ENCODE measurements at regions not wholly inside any gene's neighbourhood (a gene's known extent, or its start where the extent isn't known, plus 50 kb on each side); places are given as distances from the start of the nearest gene placed in this dataset.
"Not testable (repeated sequence)": the region's sequence is repeated elsewhere in the genome, so short reads cannot be mapped to it uniquely, and the experiment has no call there.

DNA sequence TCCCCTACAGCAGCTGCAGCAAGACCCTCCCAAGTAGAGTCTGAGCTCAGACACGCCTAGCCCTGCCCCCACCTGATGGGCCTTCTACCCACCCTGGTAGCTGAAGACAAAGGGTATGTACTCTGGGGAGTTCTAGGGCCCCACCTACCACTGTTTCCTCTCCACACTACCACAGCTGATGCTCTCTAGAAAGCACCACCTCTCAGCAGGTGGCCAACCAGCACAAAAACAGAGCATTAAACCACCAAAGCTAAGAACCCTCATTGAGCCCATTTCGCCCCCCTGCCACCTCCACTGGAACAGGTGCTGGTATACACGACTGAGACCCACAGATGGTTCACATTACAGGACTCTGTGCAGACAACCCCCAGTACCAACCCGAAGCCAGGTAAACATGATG, 258.9 kb downstream of the SETD4 start:
- DNase-seq (ENCODE audit: low read depth): no peak

GRCh38 chr21:35800796-35801385, 259.4 kb downstream of the SETD4 start:
- DNase-seq (ENCODE audit: low read depth): not testable (repeated sequence)

DNA sequence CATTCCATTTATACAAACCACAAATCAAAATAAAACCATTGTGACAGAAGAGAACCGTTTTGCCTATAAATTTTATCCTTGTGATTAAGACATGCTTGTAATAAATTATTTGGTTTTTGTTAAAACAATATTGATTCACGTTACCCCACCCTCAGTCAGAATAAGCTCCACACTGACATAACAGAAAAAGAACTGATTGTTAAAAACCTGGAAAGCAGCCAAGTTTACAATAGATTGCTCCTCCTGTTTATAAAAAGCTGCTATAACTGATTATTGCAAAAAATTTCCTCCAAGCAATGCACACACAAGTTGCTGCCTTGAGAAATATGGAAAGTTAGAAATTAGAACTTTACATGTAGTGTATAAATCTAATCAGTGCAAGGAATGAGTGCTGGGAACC, 263.5 kb downstream of the SETD4 start:
- DNase-seq (ENCODE audit: low read depth): no peak

DNA sequence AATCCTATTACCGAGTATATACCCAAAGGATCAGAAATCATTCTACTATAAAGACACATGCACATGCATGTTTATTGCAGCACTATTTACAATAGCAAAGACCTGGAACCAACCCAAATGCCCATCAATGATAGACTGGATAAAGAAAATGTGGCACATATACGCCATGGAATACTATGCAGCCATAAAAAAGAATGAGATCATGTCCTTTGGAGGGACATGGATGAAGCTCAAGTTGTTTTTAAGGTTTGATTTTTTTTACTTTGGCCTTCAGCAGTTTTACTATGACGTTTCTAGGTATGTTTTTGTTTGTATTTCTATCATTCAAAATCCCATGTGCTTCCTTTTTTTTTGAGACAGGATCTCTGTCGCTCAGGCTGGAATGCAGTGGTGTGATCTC, 265.8 kb downstream of the SETD4 start:
- DNase-seq (ENCODE audit: low read depth): not testable (repeated sequence)

- DNase-seq (ENCODE audit: low read depth): no peak
Observed at GRCh38 chr21:35792569-35793305, 267.6 kb downstream of the SETD4 start.

DNA sequence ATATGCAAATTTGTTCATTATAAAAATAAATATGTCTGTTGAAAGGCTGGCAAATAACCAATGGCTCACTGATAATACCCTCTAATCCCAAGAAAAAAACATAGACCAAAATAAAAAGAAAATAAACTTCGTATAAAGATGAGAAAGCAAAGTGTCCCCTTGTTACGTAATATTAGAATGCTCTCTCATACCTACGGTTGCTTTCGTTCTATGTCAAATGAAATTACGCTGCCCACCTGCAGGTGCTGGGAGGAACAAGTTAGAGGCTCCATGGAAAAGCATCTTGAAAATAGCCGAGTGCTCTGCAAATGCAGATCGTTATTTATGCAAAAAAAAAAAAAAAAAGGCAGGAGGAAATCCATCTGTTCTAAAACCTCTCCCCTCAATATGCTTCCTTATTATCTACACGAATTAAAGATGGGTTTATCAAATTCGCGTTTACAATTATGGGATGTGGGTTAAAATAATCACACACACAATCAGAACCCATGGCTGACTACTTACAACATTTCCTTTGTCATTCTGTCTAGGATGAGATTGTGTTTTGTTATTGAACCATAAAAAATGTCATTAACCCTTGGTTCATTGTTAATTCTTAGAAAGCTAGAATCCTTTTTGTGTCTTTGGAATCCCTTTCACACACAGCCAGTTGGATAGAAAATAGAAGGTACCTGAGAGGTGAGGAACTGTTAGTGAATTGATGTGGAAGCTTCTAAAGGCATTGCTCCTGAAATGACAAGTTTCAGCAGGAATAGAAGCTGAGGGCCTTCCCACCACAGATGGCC, 268.6 kb downstream of the SETD4 start:
- no peak for DNase-seq (ENCODE audit: low read depth)

DNA sequence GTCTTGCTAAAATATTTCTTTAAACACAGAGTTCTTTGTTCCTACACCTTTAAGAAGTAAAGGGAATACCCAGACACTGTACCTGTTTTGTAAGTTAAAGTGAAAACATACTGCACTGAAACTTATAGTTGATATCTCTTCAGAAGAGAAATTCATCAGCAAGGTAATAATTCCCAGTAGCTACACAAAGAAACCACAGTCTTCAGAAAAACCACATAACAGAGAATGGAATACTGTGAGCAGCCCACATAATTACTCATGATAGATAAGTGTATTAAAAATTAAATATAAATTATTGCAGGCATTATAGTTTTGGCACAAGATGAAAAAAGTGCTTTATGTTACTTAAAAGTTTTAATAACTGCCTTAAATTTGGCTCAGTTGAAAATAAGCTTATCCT, 276.6 kb downstream of the SETD4 start:
- no peak for DNase-seq (ENCODE audit: low read depth)

DNA sequence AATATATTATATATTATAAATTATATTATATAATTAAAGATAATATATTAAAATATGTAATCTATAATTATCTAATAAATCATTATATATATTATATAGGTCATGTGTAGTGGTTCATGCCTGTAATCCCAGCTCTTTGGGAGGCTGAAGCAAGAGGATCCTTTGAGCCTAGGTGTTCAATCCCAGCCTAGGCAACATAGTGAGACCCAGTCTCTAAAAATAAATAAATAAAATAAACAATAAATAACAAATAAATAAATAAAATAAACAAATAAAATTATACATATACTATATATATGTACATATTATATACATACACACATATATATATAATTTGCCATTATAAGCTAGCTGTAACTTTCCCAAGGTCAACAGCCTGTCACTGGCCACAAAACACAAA, 277.7 kb downstream of the SETD4 start:
- DNase-seq (ENCODE audit: low read depth): no peak

DNA sequence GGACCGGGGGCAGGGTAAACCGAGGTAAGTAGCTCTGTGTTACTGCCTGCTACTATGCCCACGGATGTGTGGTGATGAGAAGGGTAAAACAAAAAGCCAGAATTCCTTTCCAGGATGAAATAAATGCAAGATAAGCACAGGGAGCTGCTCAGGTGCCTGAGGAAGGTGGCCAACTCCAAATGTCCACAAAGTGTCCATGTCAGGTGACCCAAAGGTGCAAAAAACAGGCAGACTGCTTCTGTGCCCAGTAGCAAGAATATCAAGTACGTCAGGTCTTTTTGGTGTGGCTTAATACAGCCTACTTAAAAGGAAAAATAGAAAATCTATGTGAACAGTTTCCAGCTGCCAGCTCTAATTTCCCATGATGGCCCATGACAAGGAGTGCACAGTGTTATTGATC, 279.3 kb downstream of the SETD4 start:
- no peak for DNase-seq (ENCODE audit: low read depth)

DNA sequence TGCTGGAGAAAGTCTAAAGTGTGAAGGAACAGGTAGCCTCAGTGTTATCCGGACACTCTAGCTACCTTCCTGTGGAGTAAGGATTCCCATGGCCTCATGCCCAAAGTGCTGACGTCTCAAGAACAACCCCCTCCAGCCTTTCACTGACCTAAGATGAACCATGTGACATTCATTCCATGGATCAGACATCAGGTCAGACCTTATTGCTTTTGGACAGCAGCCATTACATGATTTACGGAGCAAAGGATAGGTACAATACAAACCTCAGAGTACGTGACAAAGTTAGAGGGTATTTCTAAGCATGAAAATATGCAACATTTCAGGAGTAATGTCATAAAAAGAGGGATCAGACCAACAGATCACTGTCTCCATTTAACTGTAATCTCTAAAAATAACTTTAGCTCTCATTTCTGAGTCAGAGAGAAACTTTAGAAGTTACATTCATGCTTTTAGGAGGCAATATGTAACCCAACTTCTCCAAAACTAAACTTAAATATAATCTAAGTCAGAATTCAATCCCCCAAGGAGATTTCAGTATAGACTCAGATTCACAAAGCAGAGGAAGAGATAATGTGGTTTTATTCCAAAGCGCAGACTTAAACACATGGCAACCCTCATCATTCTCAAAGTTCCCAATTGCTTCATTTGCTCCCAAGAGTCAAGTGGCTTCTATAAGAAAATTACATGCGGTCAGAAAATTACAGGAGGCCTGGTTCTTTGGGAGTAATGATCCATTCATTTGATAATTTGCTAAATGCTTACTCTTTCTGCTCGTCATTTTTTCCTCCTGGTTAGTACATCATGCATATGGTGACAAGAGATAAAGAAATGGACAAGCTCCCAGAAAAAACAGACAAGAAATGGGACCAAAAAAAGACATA, 280.4 kb downstream of the SETD4 start:
- DNase-seq (ENCODE audit: low read depth): no peak

- DNase-seq (ENCODE audit: low read depth): no peak
Observed at GRCh38 chr21:35779167-35779566, 281.2 kb downstream of the SETD4 start.

- no peak for DNase-seq (ENCODE audit: low read depth)
Observed at GRCh38 chr21:35777081-35777480, 283.2 kb downstream of the SETD4 start.

DNA sequence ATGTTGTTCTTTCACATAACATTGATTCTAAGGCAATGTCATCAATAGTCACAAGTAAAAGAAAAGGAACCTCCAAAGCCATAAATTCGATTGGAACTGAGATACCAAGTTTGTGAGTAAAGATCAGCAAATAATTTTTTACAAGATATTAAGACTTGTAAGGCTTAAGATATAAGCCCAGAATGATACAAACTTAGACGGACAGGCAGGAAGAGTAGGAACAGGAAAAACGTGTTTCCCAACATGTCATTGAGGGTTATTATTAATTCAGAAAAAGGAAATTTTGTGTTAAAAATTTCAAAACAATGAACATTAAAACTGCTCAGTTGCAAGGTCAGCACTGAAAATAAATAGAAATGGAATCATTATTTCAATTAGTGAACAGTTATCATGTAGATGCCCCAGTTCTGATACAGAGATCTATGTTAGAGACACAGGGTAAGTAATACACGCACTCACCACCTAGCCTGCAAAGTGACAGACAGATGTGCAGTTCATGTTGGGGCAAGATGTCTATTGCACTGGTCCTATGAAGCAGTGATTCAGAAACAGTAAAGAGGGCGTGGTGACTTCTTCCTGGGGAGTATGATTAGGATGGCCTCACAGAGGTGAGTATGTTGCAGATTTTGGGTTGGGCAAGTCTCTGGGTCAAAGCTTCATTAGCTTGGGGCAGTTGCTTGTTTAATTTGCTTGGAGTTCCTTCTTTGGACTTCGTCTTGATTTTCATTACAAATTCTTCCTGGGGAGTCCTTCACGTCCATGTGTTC, 284.4 kb downstream of the SETD4 start:
- no peak for DNase-seq (ENCODE audit: low read depth)

DNA sequence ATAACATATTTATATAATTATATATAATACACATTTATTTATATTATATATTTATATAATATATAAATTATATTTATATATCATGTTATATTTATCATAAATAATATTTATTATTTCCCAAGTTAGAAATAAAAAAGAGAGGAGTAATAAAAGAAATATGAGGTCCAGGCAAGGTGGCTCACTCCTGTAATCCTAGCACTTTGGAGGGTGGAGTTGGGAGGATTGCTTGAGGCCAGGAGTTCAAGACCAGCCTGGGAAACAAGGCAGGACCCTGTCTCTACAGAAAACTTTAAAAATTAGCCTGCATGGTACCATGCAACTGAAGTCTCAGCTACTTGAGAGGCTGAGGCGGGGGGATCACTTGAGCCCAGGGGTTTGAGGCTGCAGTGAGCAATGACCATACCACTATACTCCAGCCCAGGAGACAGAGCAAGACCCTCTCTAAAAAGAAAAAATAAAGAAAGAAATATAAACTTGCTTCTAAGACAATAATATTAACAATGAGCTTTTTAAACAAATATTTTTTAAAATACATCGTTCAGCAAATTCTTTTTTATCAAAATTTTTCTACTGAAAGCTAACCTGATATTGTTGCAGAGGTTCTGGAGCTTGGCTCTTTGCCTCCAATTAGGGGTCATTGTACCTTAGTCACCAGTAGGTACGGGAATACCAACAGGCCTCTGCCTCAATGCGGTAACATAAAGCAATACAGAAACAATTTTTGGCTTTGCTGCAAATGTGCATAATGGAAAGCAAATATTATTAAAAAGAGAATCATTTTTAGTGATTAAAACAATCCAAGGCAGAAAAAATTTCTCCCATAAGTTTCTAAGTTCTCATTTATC, 290.0 kb downstream of the SETD4 start:
- DNase-seq (ENCODE audit: low read depth): no peak

DNA sequence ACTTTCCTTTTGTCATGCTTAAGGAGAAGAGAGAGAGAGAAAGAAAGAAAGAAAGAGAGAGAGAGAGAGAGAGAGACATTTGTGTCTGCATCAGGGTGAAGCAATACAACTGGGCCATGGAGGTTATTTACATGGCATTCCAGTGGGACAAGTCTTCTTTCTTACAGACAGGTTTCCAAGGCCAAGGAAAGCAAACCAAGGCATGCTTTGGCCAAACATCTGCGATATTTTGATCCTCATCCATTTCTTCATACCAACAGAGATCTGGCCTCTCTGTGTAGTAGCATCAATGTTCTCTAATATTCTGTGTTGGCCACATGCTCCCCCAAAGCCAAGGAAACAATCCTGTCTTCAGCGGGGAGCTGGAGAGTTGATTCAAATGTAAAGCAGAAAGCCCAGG, 292.1 kb downstream of the SETD4 start:
- no peak for DNase-seq (ENCODE audit: low read depth)

DNA sequence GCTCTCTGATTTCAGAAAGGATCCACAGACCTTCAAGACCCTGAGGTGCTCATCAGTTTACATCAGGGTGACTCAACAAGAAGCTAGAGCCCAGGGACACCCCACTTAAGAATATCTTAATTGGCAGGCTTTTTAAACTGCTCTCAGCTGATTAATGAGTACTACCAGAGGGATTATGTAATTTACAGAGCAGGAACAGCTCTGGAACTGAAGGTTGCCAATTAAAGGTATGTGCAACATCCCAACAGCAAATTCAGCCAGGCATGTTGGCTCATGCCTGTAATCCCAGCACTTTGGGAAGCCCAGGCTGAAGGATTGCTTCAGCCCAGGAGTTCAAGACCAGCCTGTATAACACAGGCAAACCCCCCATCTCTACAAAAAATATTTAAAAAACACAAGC, 295.7 kb downstream of the SETD4 start:
- DNase-seq (ENCODE audit: low read depth): no peak

DNA sequence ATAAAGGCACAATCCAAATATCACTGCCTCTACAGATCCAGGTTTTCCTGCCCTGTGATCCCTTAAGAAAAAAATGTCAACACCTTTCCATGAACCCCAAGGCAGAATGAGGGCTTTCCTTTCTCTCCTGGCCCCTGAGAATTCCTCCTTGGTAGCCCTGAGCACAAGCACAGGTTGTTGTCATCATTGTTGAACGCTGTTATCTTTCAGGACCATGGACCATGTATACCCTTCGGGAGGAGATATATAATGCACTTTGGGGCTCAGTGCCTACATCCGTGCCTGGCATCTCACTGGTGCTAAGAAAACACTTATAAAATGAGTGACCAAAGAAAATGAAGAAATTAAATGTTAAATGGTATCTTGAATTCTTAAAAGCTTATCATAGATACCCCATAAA, 296.2 kb downstream of the SETD4 start:
- DNase-seq (ENCODE audit: low read depth): no peak

GRCh38 chr21:35754583-35754982, 305.7 kb downstream of the SETD4 start:
- no peak for DNase-seq (ENCODE audit: low read depth)

- no peak for DNase-seq (ENCODE audit: low read depth)
Observed at GRCh38 chr21:35753308-35753707, 307.0 kb downstream of the SETD4 start.

DNA sequence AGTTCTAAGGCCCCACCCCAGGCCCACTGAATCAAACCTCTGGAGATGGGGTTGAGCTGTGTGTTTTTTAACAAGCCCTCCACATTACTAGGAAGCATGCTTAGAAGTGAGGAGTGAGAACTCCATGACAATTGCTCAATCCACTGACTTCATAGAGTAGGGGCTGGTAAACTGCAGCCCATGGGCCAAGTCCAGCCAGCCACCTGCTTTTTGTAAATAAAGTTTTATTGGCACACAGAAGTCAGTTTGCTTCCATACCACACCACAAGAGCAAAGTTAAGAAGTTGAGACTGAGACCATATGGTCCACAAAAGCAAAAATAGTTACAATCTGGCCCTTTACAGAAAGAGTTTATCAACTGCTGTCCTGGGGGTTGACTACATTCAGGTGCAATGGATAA, 309.2 kb downstream of the SETD4 start:
- no peak for DNase-seq (ENCODE audit: low read depth)

DNA sequence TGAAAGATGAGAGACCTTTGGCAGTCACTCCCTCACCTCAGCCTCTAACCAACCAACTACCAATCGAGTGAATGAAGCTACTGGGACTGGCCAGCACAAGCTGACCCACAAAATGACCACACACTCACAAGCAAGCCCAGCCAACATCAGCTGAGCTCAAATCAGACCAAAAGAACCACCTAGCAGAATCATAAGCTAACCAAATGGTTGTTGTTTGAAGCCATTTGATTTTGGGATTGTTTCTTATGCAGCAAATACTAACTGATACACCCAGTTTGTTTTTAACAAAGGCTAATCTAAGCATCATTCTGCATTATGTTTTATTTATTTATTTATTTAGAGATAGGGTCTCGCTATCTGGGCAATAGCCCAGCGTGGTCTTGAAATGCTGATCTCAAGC, 310.4 kb downstream of the SETD4 start:
- DNase-seq (ENCODE audit: low read depth): no peak
